HepG2 (cell line): ENCODE measurements at regions not wholly inside any gene's neighbourhood (a gene's known extent, or its start where the extent isn't known, plus 50 kb on each side); places are given as distances from the start of the nearest gene placed in this dataset.
A peak's percentile ranks its signal among the peaks of the same experiment; 100 is the strongest.

Source experiments
- BCL6 ChIP-seq: IDR thresholded peaks from 2 replicates; pipeline ENCODE4 v1.6.1; 2016; ENCODE audit warnings: missing genetic modification reagents, missing compliant biosample characterization
- CBX1 ChIP-seq: IDR thresholded peaks from one replicate; pipeline ENCODE4 v1.6.1; 2016; ENCODE audit warnings: antibody characterized with exemption, low read depth
- CHD2 ChIP-seq: IDR thresholded peaks from 2 replicates; pipeline ENCODE4 v1.6.1; 2011; ENCODE audit warnings: low read depth, low read length, improper control_type of control experiment
- HOXA9 ChIP-seq: sonication (generic); formaldehyde crosslinking; IDR thresholded peaks from 2 replicates; pipeline ENCODE4 v1.8.1; 2022; ENCODE audit warnings: missing genetic modification reagents, mild to moderate bottlenecking, moderate library complexity, borderline replicate concordance
- MATR3 ChIP-seq: sonication (generic); formaldehyde crosslinking; IDR thresholded peaks from 2 replicates; pipeline ENCODE4 v1.4.0; 2020; ENCODE audit warnings: missing genetic modification reagents
- MED13 ChIP-seq: sonication (generic); formaldehyde crosslinking; IDR thresholded peaks from 2 replicates; pipeline ENCODE4 v1.5.0; 2020; ENCODE audit warnings: missing genetic modification reagents
- NR2F1 ChIP-seq, 2 experiments: fragments of 450-650 bp in 1 of 2; formaldehyde crosslinking in 1 of 2; IDR thresholded peaks; 2 replicates each; pipeline versions ENCODE4 v1.5.0 to v1.6.1; 2016 to 2020; ENCODE audit warnings: mild to moderate bottlenecking in 1 of 2, missing compliant biosample characterization in 1 of 2, missing genetic modification reagents in 1 of 2, moderate library complexity in 1 of 2
- NR2F2 ChIP-seq: IDR thresholded peaks from 2 replicates; pipeline ENCODE4 v1.6.1; 2012; ENCODE audit warnings: low read depth, inconsistent platforms, borderline replicate concordance
- RARA ChIP-seq: IDR thresholded peaks from 2 replicates; pipeline ENCODE4 v1.6.1; 2016; ENCODE audit warnings: missing genetic modification reagents, missing compliant biosample characterization
- SP1 ChIP-seq, 2 experiments: fragments of 450-650 bp in 1 of 2; sonication (generic) in 1 of 2; formaldehyde crosslinking in 1 of 2; IDR thresholded peaks; 2 replicates each; pipeline versions ENCODE4 v1.4.0 to v1.6.1; 2016 to 2020; ENCODE audit warnings: missing genetic modification reagents in 1 of 2
- TBL1XR1 ChIP-seq: fragments of 150-350 bp; IDR thresholded peaks from 2 replicates; pipeline ENCODE4 v1.6.1; 2014; ENCODE audit warnings: borderline replicate concordance, low read length; ENCODE audit not compliant: partially characterized antibody
- ZFY ChIP-seq: sonication (generic); formaldehyde crosslinking; IDR thresholded peaks from 2 replicates; pipeline ENCODE4 v1.4.0; 2020; ENCODE audit warnings: missing genetic modification reagents
- ZMYM3 ChIP-seq: sonication (generic); formaldehyde crosslinking; IDR thresholded peaks from 2 replicates; pipeline ENCODE4 v1.5.1; 2020; ENCODE audit warnings: mild to moderate bottlenecking, missing genetic modification reagents
- ZNF12 ChIP-seq: sonication (generic); formaldehyde crosslinking; IDR thresholded peaks from 2 replicates; pipeline ENCODE4 v1.5.0; 2020; ENCODE audit warnings: missing genetic modification reagents
- ZNF230 ChIP-seq: sonication (generic); formaldehyde crosslinking; IDR thresholded peaks from 2 replicates; pipeline ENCODE4 v1.4.0; 2020; ENCODE audit warnings: mild to moderate bottlenecking, missing genetic modification reagents
- ZNF570 ChIP-seq: sonication (generic); formaldehyde crosslinking; IDR thresholded peaks from 2 replicates; pipeline ENCODE4 v1.4.0; 2020; ENCODE audit warnings: mild to moderate bottlenecking, missing genetic modification reagents, borderline replicate concordance
- ZNF598 ChIP-seq: sonication (generic); formaldehyde crosslinking; IDR thresholded peaks from 2 replicates; pipeline ENCODE4 v1.5.1; 2020; ENCODE audit warnings: mild to moderate bottlenecking, missing genetic modification reagents, borderline replicate concordance
- TF ChIP-seq, protein P1 (sequence below): IDR thresholded peaks from 2 replicates; pipeline ENCODE4 v1.4.0; 2020; ENCODE audit warnings: mild to moderate bottlenecking, missing genetic modification reagents
- TF ChIP-seq, protein P2 (sequence below), 2 experiments: sonication (generic) in 1 of 2; formaldehyde crosslinking in 1 of 2; IDR thresholded peaks; 2 replicates each; pipeline versions ENCODE4 v1.5.1 to v1.6.1; 2011 to 2020; ENCODE audit warnings: borderline replicate concordance in 1 of 2, low read depth in 1 of 2, low read length in 1 of 2, mild to moderate bottlenecking in 1 of 2, missing genetic modification reagents in 1 of 2, moderate library complexity in 1 of 2
- TF ChIP-seq, protein P3 (sequence below), 2 experiments: fragments of 450-650 bp in 1 of 2; sonication (generic) in 1 of 2; formaldehyde crosslinking; IDR thresholded peaks; 2 replicates each; pipeline versions ENCODE4 v1.5.0 to v1.8.0; 2020 to 2022; ENCODE audit warnings: mild to moderate bottlenecking in 1 of 2, missing genetic modification reagents in 1 of 2

DNA sequence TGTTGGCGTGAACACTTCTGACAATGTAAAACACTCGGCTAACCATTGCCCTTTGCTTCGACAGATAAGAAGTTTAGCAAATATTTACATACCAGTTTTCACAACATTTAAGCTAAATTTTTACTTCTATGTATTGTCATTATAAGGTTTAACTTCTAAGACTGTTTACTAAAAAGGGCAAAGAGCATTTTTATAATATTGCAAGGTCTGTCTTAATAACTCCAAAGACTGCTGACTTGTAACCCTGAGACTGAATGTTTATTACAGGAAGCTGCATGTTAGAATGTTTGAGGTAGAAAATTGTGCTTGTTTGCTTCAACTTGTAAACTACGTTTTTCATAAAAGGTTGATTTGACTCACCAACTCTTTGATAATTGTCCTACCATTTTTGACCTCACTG is 213.2 kb upstream of the RPS6KA3 start (continued):
- TF ChIP-seq, protein P1, sequence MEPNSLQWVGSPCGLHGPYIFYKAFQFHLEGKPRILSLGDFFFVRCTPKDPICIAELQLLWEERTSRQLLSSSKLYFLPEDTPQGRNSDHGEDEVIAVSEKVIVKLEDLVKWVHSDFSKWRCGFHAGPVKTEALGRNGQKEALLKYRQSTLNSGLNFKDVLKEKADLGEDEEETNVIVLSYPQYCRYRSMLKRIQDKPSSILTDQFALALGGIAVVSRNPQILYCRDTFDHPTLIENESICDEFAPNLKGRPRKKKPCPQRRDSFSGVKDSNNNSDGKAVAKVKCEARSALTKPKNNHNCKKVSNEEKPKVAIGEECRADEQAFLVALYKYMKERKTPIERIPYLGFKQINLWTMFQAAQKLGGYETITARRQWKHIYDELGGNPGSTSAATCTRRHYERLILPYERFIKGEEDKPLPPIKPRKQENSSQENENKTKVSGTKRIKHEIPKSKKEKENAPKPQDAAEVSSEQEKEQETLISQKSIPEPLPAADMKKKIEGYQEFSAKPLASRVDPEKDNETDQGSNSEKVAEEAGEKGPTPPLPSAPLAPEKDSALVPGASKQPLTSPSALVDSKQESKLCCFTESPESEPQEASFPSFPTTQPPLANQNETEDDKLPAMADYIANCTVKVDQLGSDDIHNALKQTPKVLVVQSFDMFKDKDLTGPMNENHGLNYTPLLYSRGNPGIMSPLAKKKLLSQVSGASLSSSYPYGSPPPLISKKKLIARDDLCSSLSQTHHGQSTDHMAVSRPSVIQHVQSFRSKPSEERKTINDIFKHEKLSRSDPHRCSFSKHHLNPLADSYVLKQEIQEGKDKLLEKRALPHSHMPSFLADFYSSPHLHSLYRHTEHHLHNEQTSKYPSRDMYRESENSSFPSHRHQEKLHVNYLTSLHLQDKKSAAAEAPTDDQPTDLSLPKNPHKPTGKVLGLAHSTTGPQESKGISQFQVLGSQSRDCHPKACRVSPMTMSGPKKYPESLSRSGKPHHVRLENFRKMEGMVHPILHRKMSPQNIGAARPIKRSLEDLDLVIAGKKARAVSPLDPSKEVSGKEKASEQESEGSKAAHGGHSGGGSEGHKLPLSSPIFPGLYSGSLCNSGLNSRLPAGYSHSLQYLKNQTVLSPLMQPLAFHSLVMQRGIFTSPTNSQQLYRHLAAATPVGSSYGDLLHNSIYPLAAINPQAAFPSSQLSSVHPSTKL = peak; percentile 89
- TF ChIP-seq, protein P2, sequence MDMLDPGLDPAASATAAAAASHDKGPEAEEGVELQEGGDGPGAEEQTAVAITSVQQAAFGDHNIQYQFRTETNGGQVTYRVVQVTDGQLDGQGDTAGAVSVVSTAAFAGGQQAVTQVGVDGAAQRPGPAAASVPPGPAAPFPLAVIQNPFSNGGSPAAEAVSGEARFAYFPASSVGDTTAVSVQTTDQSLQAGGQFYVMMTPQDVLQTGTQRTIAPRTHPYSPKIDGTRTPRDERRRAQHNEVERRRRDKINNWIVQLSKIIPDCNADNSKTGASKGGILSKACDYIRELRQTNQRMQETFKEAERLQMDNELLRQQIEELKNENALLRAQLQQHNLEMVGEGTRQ (IDR thresholded peaks at IDR 0.05; ENCODE audit: low read depth, low read length) = no peak
- TF ChIP-seq, protein P2 (CRISPR knock-in tag; IDR thresholded peaks at IDR 0.05; ENCODE audit: borderline replicate concordance) = no peak
- TF ChIP-seq NR2F1 (CRISPR knock-in tag; IDR thresholded peaks at IDR 0.05) (peak in 1 of 2 experiments; percentile 50; a peak in 1 of 4 replicates), CHD2 (no peak), ZNF570 (CRISPR knock-in tag) (no peak), BCL6 (CRISPR knock-in tag) (peak; percentile 72), TBL1XR1 (no peak), HOXA9 (CRISPR knock-in tag) (no peak), MATR3 (CRISPR knock-in tag) (no peak), CBX1 (no peak), ZNF230 (CRISPR knock-in tag) (no peak), ZNF12 (no peak), RARA (peak; percentile 77), ZFY (CRISPR knock-in tag) (no peak), NR2F2 (peak; percentile 94), ZNF598 (CRISPR knock-in tag) (no peak), MED13 (no peak; the same call in none of the 2 replicates), SP1 (IDR thresholded peaks at IDR 0.05) (no peak), SP1 (CRISPR knock-in tag; IDR thresholded peaks at IDR 0.05) (no peak), ZMYM3 (CRISPR knock-in tag) (no peak)
- TF ChIP-seq, protein P3, sequence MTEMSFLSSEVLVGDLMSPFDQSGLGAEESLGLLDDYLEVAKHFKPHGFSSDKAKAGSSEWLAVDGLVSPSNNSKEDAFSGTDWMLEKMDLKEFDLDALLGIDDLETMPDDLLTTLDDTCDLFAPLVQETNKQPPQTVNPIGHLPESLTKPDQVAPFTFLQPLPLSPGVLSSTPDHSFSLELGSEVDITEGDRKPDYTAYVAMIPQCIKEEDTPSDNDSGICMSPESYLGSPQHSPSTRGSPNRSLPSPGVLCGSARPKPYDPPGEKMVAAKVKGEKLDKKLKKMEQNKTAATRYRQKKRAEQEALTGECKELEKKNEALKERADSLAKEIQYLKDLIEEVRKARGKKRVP (CRISPR knock-in tag; IDR thresholded peaks at IDR 0.05) = 0 out of 4 replicates have a peak, but pooled peaks of 1 of the 2 experiments have one; percentile 38
